Hepatocyte (in vitro differentiated cells): ENCODE measurements at regions not wholly inside any gene's neighbourhood (a gene's known extent, or its start where the extent isn't known, plus 50 kb on each side); places are given as distances from the start of the nearest gene placed in this dataset.

ENCODE experiments used
- DNase-seq: peaks from one replicate; pipeline ENCODE4 v3.0.0-alpha.2; 2016; ENCODE audit warnings: low spot score
- H2AFZ ChIP-seq: fragments of 200-600 bp; sonication (generic); 2 replicates; pipeline ENCODE4 v1.6.0; 2016; ENCODE audit warnings: antibody characterized with exemption, mild to moderate bottlenecking
- H3K27ac ChIP-seq: fragments of 200-600 bp; sonication (generic); 2 replicates; pipeline ENCODE4 v1.5.1; 2016; ENCODE audit warnings: mild to moderate bottlenecking
- H3K27me3 ChIP-seq: fragments of 200-600 bp; sonication (generic); 2 replicates; pipeline ENCODE4 v1.6.1; 2016
- H3K36me3 ChIP-seq: fragments of 200-600 bp; sonication (generic); replicated peaks from 2 replicates; pipeline ENCODE4 v1.5.1; 2016; ENCODE audit warnings: low read depth; ENCODE audit not compliant: insufficient read depth
- H3K4me1 ChIP-seq: fragments of 200-600 bp; sonication (generic); 2 replicates; pipeline ENCODE4 v1.5.1; 2016; ENCODE audit warnings: mild to moderate bottlenecking, moderate library complexity; ENCODE audit not compliant: insufficient read depth
- H3K4me2 ChIP-seq: fragments of 200-600 bp; sonication (generic); 2 replicates; pipeline ENCODE4 v1.6.0; 2016
- H3K4me3 ChIP-seq: fragments of 200-600 bp; sonication (generic); 2 replicates; pipeline ENCODE4 v1.5.1; 2016; ENCODE audit warnings: mild to moderate bottlenecking
- H3K79me2 ChIP-seq: fragments of 200-600 bp; sonication (generic); 2 replicates; pipeline ENCODE4 v1.6.0; 2017; ENCODE audit warnings: mild to moderate bottlenecking
- H3K9me2 ChIP-seq: fragments of 200-600 bp; sonication (generic); replicated peaks from 2 replicates; pipeline ENCODE4 v1.6.0; 2017; ENCODE audit warnings: mild to moderate bottlenecking; ENCODE audit not compliant: insufficient read depth
- H3K9me3 ChIP-seq: fragments of 200-600 bp; sonication (generic); 2 replicates; pipeline ENCODE4 v1.5.1; 2016; ENCODE audit warnings: low read depth, mild to moderate bottlenecking
- H4K20me1 ChIP-seq: fragments of 200-600 bp; sonication (generic); 2 replicates; pipeline ENCODE4 v1.6.0; 2016; ENCODE audit warnings: mild to moderate bottlenecking; ENCODE audit not compliant: insufficient read depth, poor library complexity, severe bottlenecking
- EZH2 ChIP-seq: fragments of 200-600 bp; sonication (generic); IDR thresholded peaks from 2 replicates; pipeline ENCODE4 v1.6.1; 2016; ENCODE audit warnings: antibody characterized with exemption, mild to moderate bottlenecking, borderline replicate concordance
- EZH2phosphoT487 ChIP-seq: fragments of 200-600 bp; sonication (generic); IDR thresholded peaks from one replicate; pipeline ENCODE4 v1.6.1; 2018; ENCODE audit warnings: antibody characterized with exemption, mild to moderate bottlenecking, low read depth, moderate library complexity; ENCODE audit not compliant: unreplicated experiment, severe bottlenecking
- WGBS: methylation state at CpG from one replicate; pipeline ENCODE4 v1.1.6; 2016; ENCODE audit warnings: low lambda C conversion rate; ENCODE audit errors: missing lambda C conversion rate; 5-methylcytosine and 5-hydroxymethylcytosine counted together
- TF ChIP-seq, protein P1 (sequence below): fragments of 200-600 bp; sonication (generic); IDR thresholded peaks from 2 replicates; pipeline ENCODE4 v1.5.1; 2016; ENCODE audit warnings: antibody characterized with exemption, mild to moderate bottlenecking; ENCODE audit not compliant: poor library complexity

DNA sequence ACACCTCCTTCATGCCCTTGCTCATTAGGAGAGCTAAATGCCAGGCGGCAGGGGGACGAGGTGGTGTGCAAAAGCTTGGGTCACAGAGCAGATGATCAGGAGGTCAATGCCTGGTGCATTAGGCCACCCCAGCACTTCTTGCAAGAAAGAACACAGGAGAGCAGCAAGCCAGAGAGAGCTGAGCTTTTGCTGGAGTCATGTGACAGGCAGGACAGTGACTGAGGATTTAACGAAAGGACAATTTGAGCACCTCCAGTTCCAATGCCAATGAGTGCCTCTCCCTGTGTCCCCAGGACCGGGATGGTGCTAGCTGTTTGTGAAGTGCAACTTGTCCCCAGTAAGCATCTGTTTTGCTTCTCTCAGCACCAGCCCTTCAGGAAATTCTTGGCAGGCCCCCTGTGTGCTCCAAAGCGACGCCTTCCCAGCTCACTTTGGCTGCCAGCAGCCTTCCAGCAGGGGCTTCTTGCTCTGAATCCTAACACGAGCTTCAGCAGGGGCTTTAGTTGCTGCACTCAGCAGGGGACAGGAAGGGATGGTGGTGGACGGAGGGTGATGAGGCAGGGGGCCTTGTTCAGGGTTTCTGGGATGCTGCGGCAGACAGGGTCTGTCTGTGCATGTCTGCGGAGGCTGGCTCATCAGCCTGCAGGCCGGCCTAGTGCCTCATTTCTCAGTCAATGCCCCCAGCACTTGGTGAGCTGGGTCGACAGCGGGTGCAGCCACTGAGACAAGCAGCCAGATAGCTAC, 368.1 kb downstream of the RPS24 start:
- peaks cover 9% of the 10 kb centered on the region for H3K4me1 ChIP-seq
- H2AFZ ChIP-seq, result no peak overlapping the region
- no peaks in the 10 kb centered on the region for H3K27me3 ChIP-seq
- no peaks in the 10 kb centered on the region for H3K79me2 ChIP-seq
- H3K9me3 ChIP-seq, result no peaks in the 10 kb centered on the region
- DNase-seq, result peak; percentile 45
- peak overlapping the region; percentile 60 for H3K27ac ChIP-seq
- 60% methylated on average over 13 of the region's 13 CpGs for WGBS
- no peak overlapping the region for H3K4me3 ChIP-seq
- no peaks in the 10 kb centered on the region for H3K9me2 ChIP-seq
- no peaks in the 10 kb centered on the region for H4K20me1 ChIP-seq
- TF ChIP-seq EZH2 (no peak), EZH2phosphoT487 (no peak)
- TF ChIP-seq, protein P1, sequence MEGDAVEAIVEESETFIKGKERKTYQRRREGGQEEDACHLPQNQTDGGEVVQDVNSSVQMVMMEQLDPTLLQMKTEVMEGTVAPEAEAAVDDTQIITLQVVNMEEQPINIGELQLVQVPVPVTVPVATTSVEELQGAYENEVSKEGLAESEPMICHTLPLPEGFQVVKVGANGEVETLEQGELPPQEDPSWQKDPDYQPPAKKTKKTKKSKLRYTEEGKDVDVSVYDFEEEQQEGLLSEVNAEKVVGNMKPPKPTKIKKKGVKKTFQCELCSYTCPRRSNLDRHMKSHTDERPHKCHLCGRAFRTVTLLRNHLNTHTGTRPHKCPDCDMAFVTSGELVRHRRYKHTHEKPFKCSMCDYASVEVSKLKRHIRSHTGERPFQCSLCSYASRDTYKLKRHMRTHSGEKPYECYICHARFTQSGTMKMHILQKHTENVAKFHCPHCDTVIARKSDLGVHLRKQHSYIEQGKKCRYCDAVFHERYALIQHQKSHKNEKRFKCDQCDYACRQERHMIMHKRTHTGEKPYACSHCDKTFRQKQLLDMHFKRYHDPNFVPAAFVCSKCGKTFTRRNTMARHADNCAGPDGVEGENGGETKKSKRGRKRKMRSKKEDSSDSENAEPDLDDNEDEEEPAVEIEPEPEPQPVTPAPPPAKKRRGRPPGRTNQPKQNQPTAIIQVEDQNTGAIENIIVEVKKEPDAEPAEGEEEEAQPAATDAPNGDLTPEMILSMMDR, result no peak
- H3K4me2 ChIP-seq, result no peak overlapping the region
- H3K36me3 ChIP-seq, result no peaks in the 10 kb centered on the region

GRCh38 chr10:78402591-78402990, 368.9 kb downstream of the RPS24 start:
- Histone ChIP-seq H3K4me1 (peaks cover 9% of the 10 kb centered on the region), H3K9me2 (no peaks in the 10 kb centered on the region), H3K27ac (peak overlapping the region; percentile 60), H2AFZ (no peak overlapping the region), H3K36me3 (no peaks in the 10 kb centered on the region), H4K20me1 (no peaks in the 10 kb centered on the region), H3K9me3 (no peaks in the 10 kb centered on the region), H3K4me2 (no peak overlapping the region), H3K79me2 (no peaks in the 10 kb centered on the region), H3K4me3 (no peak overlapping the region), H3K27me3 (no peaks in the 10 kb centered on the region)
- TF ChIP-seq, protein P1, result no peak
- no peak for TF ChIP-seq EZH2phosphoT487
- TF ChIP-seq EZH2, result no peak
- DNase-seq, result no peak
- WGBS, result 75% methylated on average over 4 of the region's 4 CpGs

GRCh38 chr10:78403781-78404180, 370.1 kb downstream of the RPS24 start:
- no peak for DNase-seq
- Histone ChIP-seq H3K9me3 (no peaks in the 10 kb centered on the region), H3K36me3 (no peaks in the 10 kb centered on the region), H3K27me3 (no peaks in the 10 kb centered on the region), H3K27ac (no peak overlapping the region), H3K4me3 (no peak overlapping the region), H3K4me2 (no peak overlapping the region), H2AFZ (no peak overlapping the region), H4K20me1 (no peaks in the 10 kb centered on the region), H3K79me2 (no peaks in the 10 kb centered on the region), H3K9me2 (no peaks in the 10 kb centered on the region), H3K4me1 (peaks cover 11% of the 10 kb centered on the region)
- TF ChIP-seq, protein P1, result no peak
- no peak for TF ChIP-seq EZH2
- TF ChIP-seq EZH2phosphoT487, result no peak
- 94% methylated on average over 6 of the region's 6 CpGs for WGBS

DNA sequence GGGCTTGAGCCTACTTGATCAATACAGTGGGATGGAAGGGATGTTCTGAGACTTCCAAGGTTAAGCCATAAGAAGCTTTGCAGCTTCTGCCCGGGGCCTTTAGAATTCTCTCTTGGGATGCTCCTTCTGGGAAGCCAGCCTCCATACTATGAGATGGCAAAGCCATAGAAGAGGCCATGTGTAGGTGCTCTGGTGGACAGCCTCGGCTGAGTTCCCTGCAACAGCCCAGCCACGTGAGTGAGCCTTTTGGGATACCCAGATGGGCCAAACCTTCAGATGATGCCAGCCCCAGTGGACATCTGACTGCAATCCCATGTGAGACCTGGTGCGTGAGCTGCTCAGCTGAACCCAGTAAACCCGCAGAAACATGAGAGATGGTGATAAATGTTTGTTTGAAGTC, 370.6 kb downstream of the RPS24 start:
- no peaks in the 10 kb centered on the region for H4K20me1 ChIP-seq
- H3K27me3 ChIP-seq, result no peaks in the 10 kb centered on the region
- H3K4me1 ChIP-seq, result peaks cover 15% of the 10 kb centered on the region
- H3K9me3 ChIP-seq, result no peaks in the 10 kb centered on the region
- no peak overlapping the region for H3K27ac ChIP-seq
- no peaks in the 10 kb centered on the region for H3K36me3 ChIP-seq
- H3K79me2 ChIP-seq, result no peaks in the 10 kb centered on the region
- 98% methylated on average over 5 of the region's 5 CpGs for WGBS
- H3K4me3 ChIP-seq, result no peak overlapping the region
- no peak overlapping the region for H3K4me2 ChIP-seq
- no peaks in the 10 kb centered on the region for H3K9me2 ChIP-seq
- TF ChIP-seq EZH2 (no peak), EZH2phosphoT487 (no peak)
- TF ChIP-seq, protein P1, result no peak
- no peak overlapping the region for H2AFZ ChIP-seq
- DNase-seq, result no peak
